ENCODE measurements at regions not wholly inside any gene's neighbourhood (a gene's known extent, or its start where the extent isn't known, plus 50 kb on each side); places are given as distances from the start of the nearest gene placed in this dataset.

DNA sequence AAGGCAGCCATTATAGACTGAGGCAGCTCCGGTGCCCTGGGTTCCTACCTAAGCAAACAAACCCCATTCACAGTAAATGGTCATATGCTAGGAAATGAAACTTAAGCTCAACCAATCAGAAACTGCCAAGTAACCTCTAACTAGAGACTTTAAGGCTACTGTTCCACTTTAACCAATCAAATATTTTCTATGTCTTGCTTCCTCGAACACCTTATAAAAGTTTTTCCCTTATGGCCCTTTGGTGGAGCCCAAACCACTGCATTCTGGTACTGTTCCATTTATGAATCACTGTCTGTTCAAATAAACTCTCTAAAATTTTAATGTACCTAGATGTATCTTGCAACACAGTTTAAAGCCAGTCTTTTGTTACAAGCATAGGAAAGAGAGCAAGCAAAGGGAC lies 361.1 kb downstream of the HGF start (continued):
- no peak for TF ChIP-seq KDM3A (CRISPR knock-in tag; IDR thresholded peaks at IDR 0.05; ENCODE audit: low read depth)
- no peak for TF ChIP-seq ZNF891 (CRISPR knock-in tag; IDR thresholded peaks at IDR 0.05)
- TF ChIP-seq ZNF713 (CRISPR knock-in tag; IDR thresholded peaks at IDR 0.05) = no peak
- no peak for TF ChIP-seq EHMT2 (IDR thresholded peaks at IDR 0.05; ENCODE audit: borderline replicate concordance, low read depth, low read length)

DNA sequence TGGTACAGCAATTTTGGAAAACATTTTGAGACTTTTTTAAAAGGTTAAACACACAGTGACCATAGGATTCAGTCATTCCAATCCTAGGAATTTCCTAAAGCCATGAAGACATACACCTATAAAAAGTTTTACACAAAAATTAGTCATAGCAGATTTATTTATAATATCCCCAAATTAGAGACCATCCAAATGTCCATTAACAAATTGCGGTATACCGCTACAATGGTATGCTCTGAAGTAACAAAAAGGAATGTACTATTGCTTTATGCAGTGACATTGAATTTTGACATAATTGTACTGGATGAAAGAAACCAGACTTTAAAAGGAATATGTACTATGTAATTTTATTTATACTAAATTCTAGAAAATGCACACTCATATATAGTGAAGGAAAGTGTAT lies 362.8 kb downstream of the HGF start:
- in situ Hi-C loops (cut with HindIII; ENCODE audit: extremely low pct_ligation_motif_present, low pct_unique_long_range_greater_than_20kb) = no loop called here
- Histone ChIP-seq H3K4me3 (replicated peaks in 1 of 3; ENCODE audit: insufficient read depth in 1 of 3, low read depth in 2 of 3, low read length in 3 of 3) (no peak overlapping the region), H3K9ac (ENCODE audit: insufficient read depth, low read depth, low read length) (no peak overlapping the region), H3K4me1 (ENCODE audit: insufficient read depth, low read length) (no peaks in the 10 kb centered on the region), H4K20me1 (ENCODE audit: insufficient read depth, low read length) (no peaks in the 10 kb centered on the region), H2AFZ (ENCODE audit: low read length) (no peak overlapping the region), H3K27ac (ENCODE audit: extremely low read length, insufficient read depth, low read length) (no peak overlapping the region), H3K27me3 (ENCODE audit: control insufficient read depth in 1 of 2, insufficient read depth in 2 of 2, low read length in 2 of 2) (no peaks in the 10 kb centered on the region), H3K4me2 (ENCODE audit: low read depth, low read length) (no peak overlapping the region), H3K36me3 (replicated peaks in 1 of 2; ENCODE audit: control insufficient read depth in 1 of 2, insufficient read depth in 2 of 2, low read length in 2 of 2) (no peaks in the 10 kb centered on the region), H3K9me3 (ENCODE audit: low read length) (no peaks in the 10 kb centered on the region), H3K79me2 (ENCODE audit: insufficient read depth, low read length) (no peaks in the 10 kb centered on the region)
- BruUV-seq (replicated peaks) = no TSS peak
- 48% methylated on average over 2 of the region's 2 CpGs for WGBS (ENCODE audit: low lambda C conversion rate)
- DNase-seq (ENCODE audit: low spot score) (no peak), ATAC-seq (no peak), FAIRE-seq (no peak)
- intact Hi-C loops (cut with micrococcal nuclease; ENCODE audit: unreplicated experiment) = no loop called here
- POLR2A ChIA-PET = no interaction called here
- CTCF ChIA-PET (ENCODE audit: low intra/inter-chr PET ratio, low total read pairs) = no interaction called here
- no peak for TF ChIP-seq ZNF720 (CRISPR knock-in tag; IDR thresholded peaks at IDR 0.05)
- TF ChIP-seq, protein P1, sequence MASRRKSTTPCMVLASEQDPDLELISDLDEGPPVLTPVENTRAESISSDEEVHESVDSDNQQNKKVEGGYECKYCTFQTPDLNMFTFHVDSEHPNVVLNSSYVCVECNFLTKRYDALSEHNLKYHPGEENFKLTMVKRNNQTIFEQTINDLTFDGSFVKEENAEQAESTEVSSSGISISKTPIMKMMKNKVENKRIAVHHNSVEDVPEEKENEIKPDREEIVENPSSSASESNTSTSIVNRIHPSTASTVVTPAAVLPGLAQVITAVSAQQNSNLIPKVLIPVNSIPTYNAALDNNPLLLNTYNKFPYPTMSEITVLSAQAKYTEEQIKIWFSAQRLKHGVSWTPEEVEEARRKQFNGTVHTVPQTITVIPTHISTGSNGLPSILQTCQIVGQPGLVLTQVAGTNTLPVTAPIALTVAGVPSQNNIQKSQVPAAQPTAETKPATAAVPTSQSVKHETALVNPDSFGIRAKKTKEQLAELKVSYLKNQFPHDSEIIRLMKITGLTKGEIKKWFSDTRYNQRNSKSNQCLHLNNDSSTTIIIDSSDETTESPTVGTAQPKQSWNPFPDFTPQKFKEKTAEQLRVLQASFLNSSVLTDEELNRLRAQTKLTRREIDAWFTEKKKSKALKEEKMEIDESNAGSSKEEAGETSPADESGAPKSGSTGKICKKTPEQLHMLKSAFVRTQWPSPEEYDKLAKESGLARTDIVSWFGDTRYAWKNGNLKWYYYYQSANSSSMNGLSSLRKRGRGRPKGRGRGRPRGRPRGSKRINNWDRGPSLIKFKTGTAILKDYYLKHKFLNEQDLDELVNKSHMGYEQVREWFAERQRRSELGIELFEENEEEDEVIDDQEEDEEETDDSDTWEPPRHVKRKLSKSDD (CRISPR knock-in tag; IDR thresholded peaks at IDR 0.05; ENCODE audit: low read depth) = no peak
- no peak for TF ChIP-seq GZF1 (CRISPR knock-in tag; IDR thresholded peaks at IDR 0.05)
- TF ChIP-seq, protein P2, sequence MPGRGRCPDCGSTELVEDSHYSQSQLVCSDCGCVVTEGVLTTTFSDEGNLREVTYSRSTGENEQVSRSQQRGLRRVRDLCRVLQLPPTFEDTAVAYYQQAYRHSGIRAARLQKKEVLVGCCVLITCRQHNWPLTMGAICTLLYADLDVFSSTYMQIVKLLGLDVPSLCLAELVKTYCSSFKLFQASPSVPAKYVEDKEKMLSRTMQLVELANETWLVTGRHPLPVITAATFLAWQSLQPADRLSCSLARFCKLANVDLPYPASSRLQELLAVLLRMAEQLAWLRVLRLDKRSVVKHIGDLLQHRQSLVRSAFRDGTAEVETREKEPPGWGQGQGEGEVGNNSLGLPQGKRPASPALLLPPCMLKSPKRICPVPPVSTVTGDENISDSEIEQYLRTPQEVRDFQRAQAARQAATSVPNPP (CRISPR knock-in tag; IDR thresholded peaks at IDR 0.05) = no peak
- no peak for TF ChIP-seq SP140L (CRISPR knock-in tag; IDR thresholded peaks at IDR 0.05; ENCODE audit: borderline replicate concordance)
- TF ChIP-seq, protein P3, sequence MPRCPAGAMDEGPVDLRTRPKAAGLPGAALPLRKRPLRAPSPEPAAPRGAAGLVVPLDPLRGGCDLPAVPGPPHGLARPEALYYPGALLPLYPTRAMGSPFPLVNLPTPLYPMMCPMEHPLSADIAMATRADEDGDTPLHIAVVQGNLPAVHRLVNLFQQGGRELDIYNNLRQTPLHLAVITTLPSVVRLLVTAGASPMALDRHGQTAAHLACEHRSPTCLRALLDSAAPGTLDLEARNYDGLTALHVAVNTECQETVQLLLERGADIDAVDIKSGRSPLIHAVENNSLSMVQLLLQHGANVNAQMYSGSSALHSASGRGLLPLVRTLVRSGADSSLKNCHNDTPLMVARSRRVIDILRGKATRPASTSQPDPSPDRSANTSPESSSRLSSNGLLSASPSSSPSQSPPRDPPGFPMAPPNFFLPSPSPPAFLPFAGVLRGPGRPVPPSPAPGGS (CRISPR knock-in tag; IDR thresholded peaks at IDR 0.05) = no peak
- no peak for TF ChIP-seq FOXA3 (CRISPR knock-in tag; IDR thresholded peaks at IDR 0.05)
- TF ChIP-seq, protein P4, sequence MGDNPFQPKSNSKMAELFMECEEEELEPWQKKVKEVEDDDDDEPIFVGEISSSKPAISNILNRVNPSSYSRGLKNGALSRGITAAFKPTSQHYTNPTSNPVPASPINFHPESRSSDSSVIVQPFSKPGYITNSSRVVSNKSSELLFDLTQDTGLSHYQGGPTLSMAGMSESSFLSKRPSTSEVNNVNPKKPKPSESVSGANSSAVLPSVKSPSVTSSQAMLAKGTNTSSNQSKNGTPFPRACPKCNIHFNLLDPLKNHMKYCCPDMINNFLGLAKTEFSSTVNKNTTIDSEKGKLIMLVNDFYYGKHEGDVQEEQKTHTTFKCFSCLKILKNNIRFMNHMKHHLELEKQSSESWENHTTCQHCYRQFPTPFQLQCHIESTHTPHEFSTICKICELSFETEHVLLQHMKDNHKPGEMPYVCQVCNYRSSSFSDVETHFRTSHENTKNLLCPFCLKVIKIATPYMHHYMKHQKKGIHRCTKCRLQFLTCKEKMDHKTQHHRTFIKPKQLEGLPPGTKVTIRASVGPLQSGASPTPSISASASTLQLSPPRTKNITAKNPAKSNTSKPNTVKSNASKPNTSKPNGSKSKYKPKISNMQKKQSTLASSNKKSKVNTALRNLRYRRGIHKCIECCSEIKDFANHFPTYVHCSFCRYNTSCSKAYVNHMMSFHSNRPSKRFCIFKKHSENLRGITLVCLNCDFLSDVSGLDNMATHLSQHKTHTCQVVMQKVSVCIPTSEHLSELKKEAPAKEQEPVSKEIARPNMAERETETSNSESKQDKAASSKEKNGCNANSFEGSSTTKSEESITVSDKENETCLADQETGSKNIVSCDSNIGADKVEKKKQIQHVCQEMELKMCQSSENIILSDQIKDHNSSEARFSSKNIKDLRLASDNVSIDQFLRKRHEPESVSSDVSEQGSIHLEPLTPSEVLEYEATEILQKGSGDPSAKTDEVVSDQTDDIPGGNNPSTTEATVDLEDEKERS (CRISPR knock-in tag; IDR thresholded peaks at IDR 0.05) = no peak
- TF ChIP-seq NR1H2 (CRISPR knock-in tag; IDR thresholded peaks at IDR 0.05; ENCODE audit: borderline replicate concordance, low read depth) = no peak
- TF ChIP-seq, protein P5, sequence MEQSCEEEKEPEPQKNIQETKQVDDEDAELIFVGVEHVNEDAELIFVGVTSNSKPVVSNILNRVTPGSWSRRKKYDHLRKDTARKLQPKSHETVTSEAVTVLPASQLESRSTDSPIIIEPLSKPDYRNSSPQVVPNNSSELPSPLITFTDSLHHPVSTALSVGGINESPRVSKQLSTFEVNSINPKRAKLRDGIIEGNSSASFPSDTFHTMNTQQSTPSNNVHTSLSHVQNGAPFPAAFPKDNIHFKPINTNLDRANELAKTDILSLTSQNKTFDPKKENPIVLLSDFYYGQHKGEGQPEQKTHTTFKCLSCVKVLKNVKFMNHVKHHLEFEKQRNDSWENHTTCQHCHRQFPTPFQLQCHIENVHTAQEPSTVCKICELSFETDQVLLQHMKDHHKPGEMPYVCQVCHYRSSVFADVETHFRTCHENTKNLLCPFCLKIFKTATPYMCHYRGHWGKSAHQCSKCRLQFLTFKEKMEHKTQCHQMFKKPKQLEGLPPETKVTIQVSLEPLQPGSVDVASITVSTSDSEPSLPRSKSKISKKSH (CRISPR knock-in tag; IDR thresholded peaks at IDR 0.05; ENCODE audit: borderline replicate concordance) = no peak

All from HepG2 (cell line).